Spleen (tissue), 7 donors: ENCODE measurements at regions not wholly inside any gene's neighbourhood (a gene's known extent, or its start where the extent isn't known, plus 50 kb on each side); places are given as distances from the start of the nearest gene placed in this dataset.

Source experiments
- POLR2A ChIP-seq, 3 donors: fragments of 450-650 bp; IDR thresholded peaks; one replicate each; pipeline ENCODE4 v1.5.1; 2017; ENCODE audit warnings: antibody characterized with exemption in 3 of 3, mild to moderate bottlenecking in 1 of 3
- POLR2AphosphoS5 ChIP-seq, 3 donors: sonication (generic); formaldehyde crosslinking; IDR thresholded peaks; one replicate each; pipeline ENCODE4 v1.5.1; 2017; ENCODE audit warnings: antibody characterized with exemption in 3 of 3
- TF ChIP-seq, protein P1 (sequence below), 11 experiments: fragments of 200-600 bp in 7 of 11; fragments of 450-650 bp in 4 of 11; sonication (generic) in 4 of 11; IDR thresholded peaks in 8 of 11; conservative IDR thresholded peaks in 3 of 11; 1 replicate in 7 of 11; 2 replicates in 4 of 11; pipeline versions ENCODE4 v1.4.0 to v1.8.0; 2016 to 2021; ENCODE audit warnings: antibody characterized with exemption in 11 of 11, inconsistent platforms in 4 of 11, mild to moderate bottlenecking in 1 of 11
- donor health status: DM: no; HTN: no; CAD: no; lungs with moderate emphysema.
- donor health status: DM: no; HTN: no; CAD: no.
- donor health status: DM: no; HTN: no; CAD: no.

DNA sequence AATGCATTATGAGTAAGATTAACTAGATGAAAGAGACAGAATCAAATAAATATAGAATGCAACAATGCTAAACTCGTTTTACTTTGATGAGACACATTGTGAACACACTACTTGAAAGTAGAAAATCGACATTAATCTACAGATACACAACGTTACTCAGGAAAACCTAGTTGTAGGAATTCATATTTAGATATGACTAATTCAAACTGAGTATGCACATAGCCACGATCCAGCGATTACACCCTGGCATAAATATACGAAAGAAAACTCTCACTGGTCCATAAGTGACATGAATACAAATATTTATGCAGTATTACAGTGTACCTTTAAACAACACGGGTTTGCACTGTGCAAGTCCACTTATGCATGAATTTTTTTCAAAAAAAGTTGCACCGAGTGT is 485.6 kb downstream of the TMX3 start:
- TF ChIP-seq, protein P1, sequence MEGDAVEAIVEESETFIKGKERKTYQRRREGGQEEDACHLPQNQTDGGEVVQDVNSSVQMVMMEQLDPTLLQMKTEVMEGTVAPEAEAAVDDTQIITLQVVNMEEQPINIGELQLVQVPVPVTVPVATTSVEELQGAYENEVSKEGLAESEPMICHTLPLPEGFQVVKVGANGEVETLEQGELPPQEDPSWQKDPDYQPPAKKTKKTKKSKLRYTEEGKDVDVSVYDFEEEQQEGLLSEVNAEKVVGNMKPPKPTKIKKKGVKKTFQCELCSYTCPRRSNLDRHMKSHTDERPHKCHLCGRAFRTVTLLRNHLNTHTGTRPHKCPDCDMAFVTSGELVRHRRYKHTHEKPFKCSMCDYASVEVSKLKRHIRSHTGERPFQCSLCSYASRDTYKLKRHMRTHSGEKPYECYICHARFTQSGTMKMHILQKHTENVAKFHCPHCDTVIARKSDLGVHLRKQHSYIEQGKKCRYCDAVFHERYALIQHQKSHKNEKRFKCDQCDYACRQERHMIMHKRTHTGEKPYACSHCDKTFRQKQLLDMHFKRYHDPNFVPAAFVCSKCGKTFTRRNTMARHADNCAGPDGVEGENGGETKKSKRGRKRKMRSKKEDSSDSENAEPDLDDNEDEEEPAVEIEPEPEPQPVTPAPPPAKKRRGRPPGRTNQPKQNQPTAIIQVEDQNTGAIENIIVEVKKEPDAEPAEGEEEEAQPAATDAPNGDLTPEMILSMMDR (IDR thresholded peaks at IDR 0.05 in 8 of 11, conservative IDR thresholded peaks at IDR 0.05 in 3 of 11): no peak
- TF ChIP-seq POLR2A (IDR thresholded peaks at IDR 0.05): no peak
- TF ChIP-seq POLR2AphosphoS5 (IDR thresholded peaks at IDR 0.05): no peak
